ENCODE measurements at regions not wholly inside any gene's neighbourhood (a gene's known extent, or its start where the extent isn't known, plus 50 kb on each side); places are given as distances from the start of the nearest gene placed in this dataset.
"Not testable (repeated sequence)": the region's sequence is repeated elsewhere in the genome, so short reads cannot be mapped to it uniquely, and the experiment has no call there.

- no peaks in the 10 kb centered on the region for H3K9me3 ChIP-seq (ENCODE audit: low read depth)
- no peaks in the 10 kb centered on the region for H3K79me2 ChIP-seq
Observed at GRCh38 chr11:121983901-121984300, 132.1 kb downstream of the BLID start.

GRCh38 chr11:121977914-121978313, 138.1 kb downstream of the BLID start:
- H3K9me2 ChIP-seq (replicated peaks; ENCODE audit: insufficient read depth); H3K4me2 ChIP-seq; H3K36me3 ChIP-seq (replicated peaks; ENCODE audit: insufficient read depth, low read depth); H3K4me1 ChIP-seq (ENCODE audit: insufficient read depth); H2AFZ ChIP-seq; H3K79me2 ChIP-seq; H3K4me3 ChIP-seq; H3K27me3 ChIP-seq; H3K9me3 ChIP-seq (ENCODE audit: low read depth); H3K27ac ChIP-seq; DNase-seq (ENCODE audit: low spot score); H4K20me1 ChIP-seq (ENCODE audit: insufficient read depth, poor library complexity, severe bottlenecking): not testable (repeated sequence)

More at GRCh38 chr11:121983901-121984300, 132.1 kb downstream of the BLID start:
- H4K20me1 ChIP-seq (ENCODE audit: insufficient read depth, poor library complexity, severe bottlenecking), result no peaks in the 10 kb centered on the region
- DNase-seq (ENCODE audit: low spot score), result no peak
- H3K9me2 ChIP-seq (replicated peaks; ENCODE audit: insufficient read depth), result no peaks in the 10 kb centered on the region
- H3K36me3 ChIP-seq (replicated peaks; ENCODE audit: insufficient read depth, low read depth), result no peaks in the 10 kb centered on the region
- H3K4me1 ChIP-seq (ENCODE audit: insufficient read depth), result no peaks in the 10 kb centered on the region
- H3K4me2 ChIP-seq, result no peak overlapping the region
- no peak overlapping the region for H3K4me3 ChIP-seq
- WGBS (ENCODE audit: low lambda C conversion rate, missing lambda C conversion rate), result 91% methylated on average over 3 of the region's 3 CpGs
- no peaks in the 10 kb centered on the region for H3K27me3 ChIP-seq
- no peak overlapping the region for H2AFZ ChIP-seq
- no peak overlapping the region for H3K27ac ChIP-seq
- TF ChIP-seq EZH2 (IDR thresholded peaks at IDR 0.05; ENCODE audit: borderline replicate concordance), result no peak
- TF ChIP-seq EZH2phosphoT487 (IDR thresholded peaks at IDR 0.05; ENCODE audit: low read depth, severe bottlenecking, unreplicated experiment), result no peak
- TF ChIP-seq CTCF (IDR thresholded peaks at IDR 0.05; ENCODE audit: poor library complexity), result no peak

GRCh38 chr11:121968638-121969037, 147.4 kb downstream of the BLID start:
- Histone ChIP-seq H3K27me3 (no peaks in the 10 kb centered on the region), H2AFZ (no peak overlapping the region), H4K20me1 (ENCODE audit: insufficient read depth, poor library complexity, severe bottlenecking) (no peaks in the 10 kb centered on the region), H3K36me3 (replicated peaks; ENCODE audit: insufficient read depth, low read depth) (no peaks in the 10 kb centered on the region), H3K79me2 (no peaks in the 10 kb centered on the region), H3K9me2 (replicated peaks; ENCODE audit: insufficient read depth) (no peaks in the 10 kb centered on the region), H3K4me1 (ENCODE audit: insufficient read depth) (no peaks in the 10 kb centered on the region), H3K4me3 (no peak overlapping the region), H3K9me3 (ENCODE audit: low read depth) (no peaks in the 10 kb centered on the region), H3K4me2 (no peak overlapping the region), H3K27ac (no peak overlapping the region)
- DNase-seq (ENCODE audit: low spot score), result no peak
- 98% methylated on average over 2 of the region's 2 CpGs for WGBS (ENCODE audit: low lambda C conversion rate, missing lambda C conversion rate)
- TF ChIP-seq EZH2 (IDR thresholded peaks at IDR 0.05; ENCODE audit: borderline replicate concordance) (no peak), EZH2phosphoT487 (IDR thresholded peaks at IDR 0.05; ENCODE audit: low read depth, severe bottlenecking, unreplicated experiment) (no peak), CTCF (IDR thresholded peaks at IDR 0.05; ENCODE audit: poor library complexity) (no peak)

- WGBS (ENCODE audit: low lambda C conversion rate, missing lambda C conversion rate), result 91% methylated on average over 10 of the region's 10 CpGs
- H3K9me2 ChIP-seq (replicated peaks; ENCODE audit: insufficient read depth), result no peaks in the 10 kb centered on the region
- H4K20me1 ChIP-seq (ENCODE audit: insufficient read depth, poor library complexity, severe bottlenecking), result no peaks in the 10 kb centered on the region
- H3K79me2 ChIP-seq, result no peaks in the 10 kb centered on the region
- no peak for TF ChIP-seq EZH2phosphoT487 (IDR thresholded peaks at IDR 0.05; ENCODE audit: low read depth, severe bottlenecking, unreplicated experiment)
- no peak for TF ChIP-seq CTCF (IDR thresholded peaks at IDR 0.05; ENCODE audit: poor library complexity)
- no peak for TF ChIP-seq EZH2 (IDR thresholded peaks at IDR 0.05; ENCODE audit: borderline replicate concordance)
- H3K27me3 ChIP-seq, result no peaks in the 10 kb centered on the region
- H2AFZ ChIP-seq, result no peak overlapping the region
- no peak overlapping the region for H3K27ac ChIP-seq
- H3K9me3 ChIP-seq (ENCODE audit: low read depth), result no peaks in the 10 kb centered on the region
- H3K36me3 ChIP-seq (replicated peaks; ENCODE audit: insufficient read depth, low read depth), result no peaks in the 10 kb centered on the region
- no peak for DNase-seq (ENCODE audit: low spot score)
- H3K4me1 ChIP-seq (ENCODE audit: insufficient read depth), result no peaks in the 10 kb centered on the region
- H3K4me2 ChIP-seq, result no peak overlapping the region
- H3K4me3 ChIP-seq, result no peak overlapping the region
Observed at GRCh38 chr11:121967131-121967704, 148.8 kb downstream of the BLID start.

All from hepatocyte (in vitro differentiated cells).